Stimulated activated CD8-positive, alpha-beta memory T cell treated with anti-CD3 and anti-CD28 coated beads, Interleukin-4, amount 100 ng/mL, for 24 hours (primary cell): ENCODE measurements at regions not wholly inside any gene's neighbourhood (a gene's known extent, or its start where the extent isn't known, plus 50 kb on each side); places are given as distances from the start of the nearest gene placed in this dataset.
A peak's percentile ranks its signal among the peaks of the same experiment; 100 is the strongest.
"Not testable (repeated sequence)": the region's sequence is repeated elsewhere in the genome, so short reads cannot be mapped to it uniquely, and the experiment has no call there.

ENCODE experiments used
- DNase-seq: peaks from one replicate; pipeline ENCODE4 v3.0.0-alpha.2; 2020; ENCODE audit warnings: low read depth

- DNase-seq = not testable (repeated sequence)
Observed at GRCh38 chr4:82301390-82301789, 72.4 kb downstream of the HNRNPD start.

DNA sequence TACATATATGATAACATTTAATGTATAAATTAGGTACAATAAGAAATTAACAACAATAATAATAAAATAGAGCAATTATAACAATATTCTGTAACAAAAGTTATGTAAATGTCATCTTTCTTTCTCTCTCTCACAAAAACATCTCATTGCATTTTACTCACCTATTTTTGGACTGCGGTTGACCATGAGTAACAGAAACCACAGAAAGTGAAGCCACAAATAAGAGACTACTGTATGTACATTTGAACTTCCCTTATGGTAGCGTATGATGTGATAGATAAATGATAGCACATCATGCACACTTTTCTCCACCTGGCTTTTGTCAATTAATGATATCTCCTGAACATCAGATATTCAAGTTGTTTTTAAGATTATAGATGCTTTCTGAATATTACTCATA is 80.5 kb downstream of the HNRNPD start:
- no peak for DNase-seq

DNA sequence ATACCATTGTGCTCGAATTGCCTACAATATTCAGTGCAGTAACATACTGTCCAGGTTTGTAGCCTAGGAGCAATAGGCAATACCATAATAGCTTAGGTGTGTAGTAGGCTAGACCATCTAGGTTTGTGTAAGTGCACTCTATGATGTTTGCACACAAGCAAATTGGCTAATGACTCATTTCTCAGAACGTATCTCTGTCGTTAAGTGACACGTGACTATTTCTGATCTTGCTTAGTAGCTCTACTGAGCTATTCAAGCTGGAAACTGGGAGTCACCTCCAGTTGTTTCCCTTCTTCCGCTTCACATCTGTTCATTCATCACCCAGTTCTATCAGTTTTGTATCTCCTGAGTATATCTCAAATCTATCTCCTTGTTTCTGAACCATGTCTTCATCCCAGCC is 86.1 kb downstream of the HNRNPD start:
- DNase-seq = no peak

- peak; percentile 99 for DNase-seq
Observed at GRCh38 chr4:82284858-82285805, 88.7 kb downstream of the HNRNPD start.

GRCh38 chr4:82284475-82284857 is 89.3 kb downstream of the HNRNPD start:
- no peak for DNase-seq

DNA sequence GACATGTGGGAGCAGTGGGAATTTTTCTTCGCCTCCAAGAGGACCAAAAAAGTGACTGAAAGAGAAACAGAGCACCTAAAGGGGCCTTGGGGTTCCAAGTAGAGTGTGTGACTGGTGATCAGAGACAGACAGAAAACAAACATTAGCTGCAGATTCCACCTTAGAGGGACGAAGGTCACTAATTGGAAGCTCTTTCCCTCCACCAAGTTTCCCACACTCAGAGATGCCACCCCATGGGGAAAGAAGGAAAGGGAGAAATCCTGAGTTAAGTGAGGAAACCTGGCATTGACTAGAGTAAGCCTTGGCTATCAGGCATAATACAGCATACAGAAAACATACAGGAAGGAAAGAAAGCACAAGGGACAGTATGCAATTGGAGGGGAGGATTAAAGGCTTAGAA is 90.9 kb downstream of the HNRNPD start:
- no peak for DNase-seq

- not testable (repeated sequence) for DNase-seq
Observed at GRCh38 chr4:82279550-82279949, 94.2 kb downstream of the HNRNPD start.

- DNase-seq = no peak
Observed at GRCh38 chr4:82276332-82276640, 97.5 kb downstream of the HNRNPD start.

- no peak for DNase-seq
Observed at GRCh38 chr4:82275431-82276331, 98.1 kb downstream of the HNRNPD start.

DNA sequence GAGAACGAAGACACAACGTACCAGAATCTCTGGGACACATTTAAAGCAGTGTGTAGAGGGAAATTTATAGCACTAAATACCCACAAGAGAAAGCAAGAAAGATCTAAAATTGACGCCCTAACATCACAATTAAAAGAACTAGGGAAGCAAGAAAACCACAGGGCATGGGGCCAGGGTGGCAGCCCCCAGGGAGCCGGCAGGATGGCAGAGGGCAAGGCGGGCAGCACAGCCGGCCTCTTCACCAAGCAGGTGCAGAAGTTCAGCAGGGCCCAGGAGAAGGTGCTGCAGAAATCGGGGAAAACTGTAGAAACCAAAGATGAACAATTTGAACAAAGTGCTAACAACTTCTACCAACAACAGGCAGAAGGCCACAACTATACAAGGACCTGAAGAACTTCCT is 99.1 kb downstream of the HNRNPD start:
- DNase-seq = not testable (repeated sequence)

GRCh38 chr4:82272523-82272922 is 101.3 kb downstream of the HNRNPD start:
- not testable (repeated sequence) for DNase-seq

DNA sequence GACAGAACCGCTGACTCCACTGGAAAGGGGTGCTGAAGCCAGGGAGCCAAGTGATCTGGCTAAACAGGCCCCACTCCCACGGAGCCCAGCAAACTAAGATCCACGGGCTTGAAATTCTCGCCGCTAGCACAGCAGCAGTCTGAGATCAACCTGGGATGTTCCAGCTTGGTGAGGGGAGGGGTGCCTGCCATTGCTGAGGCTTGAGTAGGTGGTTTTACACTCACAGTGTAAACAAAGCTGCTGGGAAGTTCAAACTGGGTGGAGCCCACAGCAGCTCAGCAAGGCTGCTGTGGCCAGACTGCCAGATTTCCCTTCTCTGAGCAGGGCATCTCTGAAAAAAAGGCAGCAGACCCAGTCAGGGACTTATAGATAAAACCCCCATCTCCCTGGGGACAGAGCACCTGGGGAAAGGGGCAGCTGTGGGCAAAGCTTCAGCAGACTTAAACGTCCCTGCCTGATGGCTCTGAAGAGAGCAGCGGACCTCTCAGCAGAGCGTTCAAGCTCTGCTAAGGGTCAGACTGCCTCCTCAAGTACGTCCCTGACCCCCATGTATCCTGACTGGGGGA is 101.8 kb downstream of the HNRNPD start:
- not testable (repeated sequence) for DNase-seq

DNA sequence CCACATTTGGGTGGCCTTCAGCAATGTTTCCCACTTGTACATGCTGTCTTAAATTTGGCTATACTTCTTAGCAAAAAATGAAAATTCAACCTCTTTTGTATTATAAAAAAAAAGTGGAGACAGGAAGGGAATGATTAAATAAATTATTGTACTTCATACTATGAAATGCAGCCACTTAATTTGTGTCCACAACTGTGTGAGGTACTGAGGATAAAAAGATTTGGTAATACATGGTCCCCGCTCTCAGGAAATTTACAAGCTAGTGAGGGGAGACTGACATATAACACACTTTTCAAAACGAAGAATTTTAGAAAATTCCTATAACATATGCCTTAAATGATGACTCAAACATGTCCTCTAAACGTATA is 105.0 kb downstream of the HNRNPD start:
- DNase-seq = no peak

GRCh38 chr4:82268050-82268825 is 105.6 kb downstream of the HNRNPD start:
- DNase-seq = no peak

DNA sequence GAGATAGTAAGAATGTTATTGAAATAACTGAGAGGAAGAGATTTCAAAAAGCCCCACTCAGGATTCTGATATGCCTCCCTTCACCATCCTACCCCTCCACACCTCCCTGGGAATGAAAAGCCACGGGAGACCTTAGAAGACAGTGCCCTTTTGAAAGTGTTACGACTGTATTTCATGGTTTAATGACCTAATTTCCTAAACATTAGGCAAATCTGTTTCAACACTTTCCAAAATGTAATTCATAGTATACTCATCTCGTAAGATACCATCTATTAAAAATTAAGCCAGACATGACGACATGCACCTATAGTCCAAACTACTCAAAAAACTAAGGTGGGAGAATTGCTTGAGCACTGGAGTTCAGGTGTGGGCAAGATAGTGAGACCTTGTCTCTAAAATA is 106.3 kb downstream of the HNRNPD start:
- DNase-seq = no peak

GRCh38 chr4:82266345-82266744 is 107.4 kb downstream of the HNRNPD start:
- no peak for DNase-seq

DNA sequence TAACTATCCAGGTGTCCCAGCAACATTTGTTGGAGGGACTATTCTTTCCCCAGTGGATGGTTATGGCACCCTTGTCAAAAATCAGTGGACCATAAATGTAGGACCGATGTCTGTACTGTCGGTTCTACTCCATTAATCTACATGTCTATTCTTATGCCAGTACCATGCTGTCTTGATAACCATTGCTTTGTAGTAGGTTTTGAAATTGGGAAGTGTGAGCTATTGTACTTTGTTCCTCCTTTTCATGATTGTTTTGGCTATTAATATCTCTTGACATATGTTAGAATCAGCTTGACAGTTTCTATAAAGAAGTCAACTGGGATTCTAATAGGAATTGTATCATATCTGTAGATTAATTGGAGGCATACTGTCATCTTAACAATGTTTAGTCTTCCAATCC is 112.7 kb downstream of the HNRNPD start:
- no peak for DNase-seq

- no peak for DNase-seq
Observed at GRCh38 chr4:82260632-82261031, 113.2 kb downstream of the HNRNPD start.

- no peak for DNase-seq
Observed at GRCh38 chr4:82256718-82257117, 117.1 kb downstream of the HNRNPD start.

DNA sequence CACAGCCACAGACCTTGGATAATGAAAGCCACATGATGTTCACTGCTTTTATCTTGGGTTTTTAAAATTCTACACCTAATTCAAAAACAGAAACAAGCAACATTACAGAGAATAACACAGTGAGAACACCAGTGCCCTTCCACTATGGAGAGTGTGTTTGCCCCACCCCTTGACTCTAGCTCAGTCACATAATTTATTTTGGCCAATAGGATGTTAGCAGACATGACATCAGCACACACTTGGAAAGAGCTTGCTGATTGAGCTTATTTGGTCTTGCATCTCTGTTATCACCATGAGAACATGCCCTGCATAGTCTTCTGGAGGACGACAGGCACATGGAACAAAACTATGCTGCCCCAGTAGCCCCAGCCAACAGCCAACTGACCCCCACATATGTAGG is 118.1 kb downstream of the HNRNPD start:
- no peak for DNase-seq

DNA sequence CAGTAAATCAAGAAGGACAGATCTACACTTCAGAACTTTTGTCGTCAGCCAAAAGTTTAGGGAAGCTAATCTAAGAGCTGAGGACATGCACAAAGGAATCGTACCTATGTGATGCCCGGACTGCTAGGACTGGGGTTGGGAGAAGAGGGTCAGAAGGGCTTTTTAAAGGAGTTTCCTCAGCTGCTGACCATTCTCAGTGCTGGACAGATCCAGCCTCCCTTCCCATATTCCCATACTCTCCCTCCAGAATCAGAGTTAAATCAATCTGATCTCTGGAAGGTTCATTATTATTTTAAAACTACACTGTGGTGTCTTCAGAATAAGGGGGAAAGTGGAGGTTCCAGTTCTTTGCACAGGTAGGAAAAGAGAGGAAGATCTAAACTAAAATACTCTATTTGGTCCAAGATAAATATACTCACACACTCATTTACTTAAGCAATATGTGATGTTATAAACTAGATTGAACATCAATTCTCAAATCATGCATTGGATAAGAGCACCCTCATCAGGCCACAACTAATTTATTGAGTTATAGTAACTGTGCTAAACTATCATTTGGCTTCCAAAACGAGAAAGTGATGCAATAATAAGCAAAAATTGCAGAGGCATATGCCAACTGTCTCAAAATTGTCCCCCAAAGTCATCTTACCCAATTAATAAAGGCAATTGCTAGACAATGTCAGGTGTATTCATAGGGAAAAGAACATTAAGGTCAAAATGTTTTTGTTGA is 124.7 kb downstream of the HNRNPD start:
- DNase-seq = no peak
